Activated CD8-positive, alpha-beta memory T cell treated with anti-CD3 and anti-CD28 coated beads, Interleukin-2, amount 50 U/mL, for 48 hours (primary cell): ENCODE measurements at regions not wholly inside any gene's neighbourhood (a gene's known extent, or its start where the extent isn't known, plus 50 kb on each side); places are given as distances from the start of the nearest gene placed in this dataset.
"Not testable (repeated sequence)": the region's sequence is repeated elsewhere in the genome, so short reads cannot be mapped to it uniquely, and the experiment has no call there.

ENCODE experiments used
- DNase-seq: peaks from one replicate; pipeline ENCODE4 v3.0.0-alpha.2; 2020

DNA sequence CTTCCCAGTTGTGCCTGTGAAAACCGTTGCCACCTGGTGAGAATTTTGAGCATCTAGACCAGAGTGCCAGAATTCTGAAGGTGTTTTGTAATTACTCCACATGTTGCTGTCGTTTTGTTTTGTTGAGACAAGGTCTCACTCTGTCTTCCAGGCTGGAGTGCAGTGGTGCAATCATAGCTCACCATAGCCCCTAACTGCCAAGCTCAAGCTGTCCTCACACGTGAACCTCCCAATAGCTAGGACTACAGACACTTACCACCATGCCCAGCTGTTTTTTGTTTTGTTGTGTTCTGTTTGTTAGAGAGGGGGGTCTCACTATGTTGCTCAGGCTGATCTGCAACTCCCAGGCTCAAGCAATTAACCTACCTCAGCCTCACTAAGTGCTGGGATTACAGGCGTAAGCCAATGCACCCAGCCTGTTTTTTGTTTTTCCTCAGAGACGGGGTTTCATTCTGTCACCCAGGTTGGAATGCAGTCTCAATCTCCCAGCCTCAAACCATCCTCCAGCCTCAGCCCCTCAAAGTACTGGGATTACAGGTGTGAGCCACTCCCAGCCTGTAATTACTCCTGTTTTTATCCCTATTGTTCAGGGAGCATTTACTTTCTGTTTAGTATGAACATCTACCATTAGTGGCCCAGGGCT, 121.1 kb upstream of the DMRT1 start:
- DNase-seq: no peak

DNA sequence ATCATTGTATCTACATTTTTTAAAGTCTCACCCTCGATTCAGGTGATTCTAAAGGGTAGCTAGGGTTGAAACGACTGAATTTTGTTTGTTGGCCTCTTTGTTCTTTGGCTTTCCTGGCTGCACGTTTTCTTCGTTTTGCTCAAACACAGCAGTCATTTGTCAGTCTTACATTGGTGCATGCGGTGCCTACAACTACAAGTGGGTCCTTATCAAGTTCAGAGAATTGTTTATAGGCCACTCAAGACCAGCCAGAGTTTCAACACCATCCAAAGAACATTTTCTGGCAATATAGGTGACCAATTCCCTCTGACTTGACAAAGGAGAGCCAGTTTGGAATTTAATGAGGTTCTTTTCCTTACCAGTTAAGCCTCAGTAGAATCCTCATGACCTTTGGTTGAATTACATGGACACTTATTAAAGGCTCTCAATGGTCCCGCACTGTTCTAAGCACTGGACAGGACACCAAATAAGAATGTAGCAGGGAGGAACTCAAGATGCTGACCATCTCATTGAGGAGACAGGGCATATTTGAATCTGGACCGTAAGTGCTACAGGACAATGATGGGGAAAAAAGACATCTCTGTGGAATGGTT, 119.0 kb upstream of the DMRT1 start:
- DNase-seq: no peak

DNA sequence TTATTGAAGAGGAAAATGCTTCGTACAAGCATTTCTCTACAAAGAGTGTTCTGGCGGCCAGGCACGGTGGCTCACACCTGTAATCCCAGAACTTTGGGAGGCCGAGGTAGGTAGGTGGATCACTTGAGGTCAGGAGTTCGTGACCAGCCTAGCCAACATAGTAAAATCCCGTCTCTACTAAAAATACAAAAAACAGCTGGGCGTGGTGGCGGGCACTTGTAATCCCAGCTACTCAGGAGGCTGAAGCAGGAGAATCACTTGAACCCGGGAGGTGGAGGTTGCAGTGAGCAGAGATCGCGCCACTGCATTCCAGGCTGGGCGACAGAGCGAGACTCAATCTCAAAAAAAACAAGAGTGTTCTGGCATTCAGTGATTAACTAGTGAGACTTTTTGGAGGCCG, 117.0 kb upstream of the DMRT1 start:
- DNase-seq: not testable (repeated sequence)

DNA sequence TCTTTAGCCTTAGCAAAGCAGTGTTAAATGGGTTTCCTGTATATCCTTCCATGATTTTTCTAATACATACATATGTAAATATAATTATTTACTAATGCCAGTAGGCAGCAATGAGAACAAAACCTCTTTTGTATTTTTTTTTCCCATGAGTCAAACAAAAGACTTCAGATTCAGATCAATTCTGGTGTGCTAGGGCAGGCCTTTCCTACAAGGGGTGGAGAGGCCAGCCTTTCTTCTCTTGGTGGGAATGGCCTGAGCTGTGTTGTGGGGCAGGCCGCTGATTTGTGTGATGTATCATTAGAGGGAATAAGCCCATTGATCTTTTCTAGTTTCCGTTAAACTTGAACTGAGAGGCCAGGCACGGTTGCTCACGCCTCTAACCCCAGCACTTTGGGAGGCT, 115.5 kb upstream of the DMRT1 start:
- DNase-seq: no peak

DNA sequence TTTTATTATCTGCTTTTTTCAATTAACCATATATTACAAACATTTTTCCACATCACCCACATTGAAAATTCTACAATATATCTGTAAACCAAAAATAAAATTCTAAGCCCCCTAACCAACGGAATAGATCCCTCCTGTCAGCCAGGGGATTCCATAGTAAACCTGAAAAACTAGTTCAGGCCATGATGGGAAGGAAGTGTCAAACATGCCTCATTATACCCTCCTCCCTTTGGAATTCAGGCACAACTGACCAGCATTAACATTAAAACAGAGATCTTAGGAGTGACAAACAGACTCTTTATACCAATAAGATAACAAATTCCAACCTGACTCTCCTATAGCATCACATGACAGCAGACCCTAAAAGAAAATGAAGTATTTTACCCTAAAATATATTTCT, 113.7 kb upstream of the DMRT1 start:
- DNase-seq: no peak

DNA sequence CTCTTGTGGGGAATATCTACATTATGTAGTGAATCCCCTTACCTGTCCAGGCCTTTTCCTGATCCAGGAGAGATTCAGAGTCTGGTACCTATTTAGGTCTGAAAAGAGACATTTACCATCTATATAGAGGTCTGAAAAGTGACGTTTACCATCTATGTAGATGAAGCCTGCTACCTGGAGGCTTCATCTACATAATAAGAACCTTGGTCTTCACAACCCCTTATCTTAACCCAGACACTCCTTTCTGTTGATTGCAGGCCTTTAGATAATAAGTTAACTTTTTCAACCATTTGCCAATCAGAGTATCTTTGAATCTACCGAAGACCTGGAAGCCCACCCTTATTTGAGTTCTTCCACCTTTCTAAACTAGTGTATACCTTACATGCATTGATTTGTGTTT, 113.0 kb upstream of the DMRT1 start:
- DNase-seq: no peak

DNA sequence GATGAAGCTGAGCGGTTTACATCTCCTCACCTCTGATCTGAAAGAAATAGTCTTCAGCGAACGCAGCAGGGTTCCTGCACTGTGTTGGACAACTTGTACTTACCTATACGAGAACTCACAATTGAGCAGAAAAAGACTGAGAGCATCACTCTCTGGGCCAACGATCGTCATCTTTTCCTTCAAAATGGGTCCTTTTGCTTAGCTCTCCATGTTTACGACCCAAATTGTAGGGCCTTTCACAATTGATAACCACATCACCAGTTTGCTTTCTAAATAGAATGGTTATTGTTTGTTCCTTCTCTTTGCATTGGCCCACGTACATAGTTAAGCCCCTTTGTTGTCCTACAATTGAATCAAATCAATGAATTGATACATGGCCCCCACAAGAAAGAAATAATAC, 110.0 kb upstream of the DMRT1 start:
- DNase-seq: no peak

DNA sequence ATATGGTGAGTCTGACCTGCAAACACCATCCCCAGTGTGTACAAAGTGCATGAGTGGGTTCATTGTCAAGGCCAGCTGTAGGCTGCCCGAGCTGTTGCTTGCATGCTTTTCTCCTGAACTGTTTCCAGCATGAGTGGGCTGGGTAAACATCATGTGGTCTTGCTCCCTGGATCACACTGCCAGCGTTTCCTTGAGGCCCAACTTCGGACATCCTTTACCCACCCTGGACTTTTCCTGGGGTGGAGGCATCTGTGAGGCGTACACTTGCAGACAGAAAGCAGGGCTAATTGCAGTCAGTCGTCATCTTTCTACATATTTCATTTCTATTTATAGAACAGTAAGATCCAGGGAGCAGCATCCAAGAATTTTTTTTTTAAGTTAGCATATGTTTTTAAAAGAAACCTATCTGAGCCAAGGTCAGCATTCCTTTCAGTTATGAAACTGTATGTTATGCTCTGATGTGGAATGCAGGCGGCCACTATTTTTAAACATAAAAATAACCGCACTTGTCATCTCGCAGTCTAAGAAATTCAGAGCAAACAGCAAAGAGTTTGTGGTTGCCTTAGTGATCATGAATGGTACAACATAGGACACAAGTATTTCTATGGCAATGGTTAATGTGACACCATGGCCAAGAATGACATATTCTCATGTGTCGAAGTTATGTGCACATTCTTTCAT, 106.5 kb upstream of the DMRT1 start:
- no peak for DNase-seq

DNA sequence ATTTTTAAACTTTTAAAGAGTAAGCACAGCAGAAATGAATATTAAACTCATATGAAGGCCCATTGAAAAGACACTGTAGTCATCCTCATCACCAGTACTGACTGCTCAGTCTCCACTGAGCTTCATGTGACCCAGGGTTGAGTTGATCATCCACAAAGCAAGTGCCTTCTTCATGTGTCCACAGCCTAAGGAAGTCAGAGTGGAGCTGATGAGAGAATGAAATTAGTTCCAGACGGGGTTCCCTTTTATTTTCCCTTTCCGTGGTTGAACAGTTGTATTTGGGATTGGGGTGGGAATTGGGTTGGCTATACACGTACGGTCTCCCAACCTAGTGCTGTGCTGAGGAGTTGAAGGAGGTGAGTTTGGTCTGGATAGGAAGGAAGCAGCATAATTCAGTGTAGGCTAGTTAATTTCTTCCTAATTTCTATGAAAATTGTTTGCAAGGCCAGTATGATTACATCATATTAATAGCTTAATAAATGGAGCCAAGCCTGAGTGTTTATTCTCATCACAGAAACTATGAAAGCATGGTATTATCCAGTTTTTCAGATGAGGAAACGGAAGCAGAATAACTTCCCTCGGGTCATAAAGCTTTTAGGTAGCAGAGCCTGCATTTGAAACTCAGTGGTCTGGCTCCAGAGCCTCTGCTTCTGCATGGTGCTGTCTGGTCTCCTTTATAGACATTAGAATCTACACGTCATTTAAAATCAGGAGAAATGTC, 103.9 kb upstream of the DMRT1 start:
- no peak for DNase-seq

DNA sequence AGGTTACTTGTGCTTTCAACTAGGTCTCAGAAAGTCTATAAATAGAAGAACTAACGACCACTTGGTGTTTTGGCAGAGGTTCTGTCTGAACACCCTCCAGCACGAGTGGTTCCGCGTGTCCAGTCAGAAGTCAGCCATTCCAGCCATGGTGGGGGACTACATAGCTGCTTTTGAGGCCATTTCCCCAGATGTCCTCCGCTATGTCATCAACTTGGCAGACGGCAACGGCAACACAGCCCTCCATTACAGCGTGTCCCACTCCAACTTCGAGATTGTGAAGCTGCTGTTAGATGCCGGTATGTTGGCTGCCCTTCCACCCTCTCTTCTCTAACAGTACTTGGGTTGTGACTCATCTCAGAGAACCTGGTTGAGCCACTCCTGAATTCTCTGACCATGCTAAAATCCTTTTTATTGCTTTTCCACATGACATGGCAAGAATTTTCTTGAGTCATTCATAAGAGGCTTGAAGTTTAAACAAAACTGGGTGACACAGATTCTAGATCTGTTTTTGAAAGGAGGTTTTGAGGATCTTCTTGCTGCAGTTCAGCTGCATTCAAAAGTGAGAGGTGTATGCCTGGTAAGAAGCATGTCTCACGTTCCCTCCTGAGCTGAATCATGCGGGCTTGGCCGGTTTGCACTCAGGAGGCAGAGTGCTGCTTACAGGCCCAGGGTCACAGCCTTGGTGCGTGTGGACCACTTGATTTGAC, 103.1 kb upstream of the DMRT1 start:
- no peak for DNase-seq

DNA sequence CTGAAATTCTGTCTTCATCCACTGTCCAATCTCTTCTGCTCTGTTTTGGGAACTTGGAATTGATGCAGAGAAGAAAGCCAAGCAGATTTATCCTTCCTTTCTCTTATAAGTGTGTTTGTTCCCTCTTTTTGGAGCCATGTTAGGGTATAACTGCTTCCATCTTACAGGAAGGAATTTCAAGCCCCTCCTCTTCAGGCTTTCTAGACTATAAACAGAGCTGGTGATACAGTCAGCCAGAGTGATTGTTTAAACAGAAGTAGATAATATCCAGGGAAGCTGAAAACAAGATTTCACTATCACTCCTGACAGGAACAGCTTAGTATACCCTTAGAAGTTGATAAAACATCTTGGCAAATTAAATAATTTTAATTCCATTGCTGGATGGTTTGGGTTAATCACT, 102.1 kb upstream of the DMRT1 start:
- no peak for DNase-seq

DNA sequence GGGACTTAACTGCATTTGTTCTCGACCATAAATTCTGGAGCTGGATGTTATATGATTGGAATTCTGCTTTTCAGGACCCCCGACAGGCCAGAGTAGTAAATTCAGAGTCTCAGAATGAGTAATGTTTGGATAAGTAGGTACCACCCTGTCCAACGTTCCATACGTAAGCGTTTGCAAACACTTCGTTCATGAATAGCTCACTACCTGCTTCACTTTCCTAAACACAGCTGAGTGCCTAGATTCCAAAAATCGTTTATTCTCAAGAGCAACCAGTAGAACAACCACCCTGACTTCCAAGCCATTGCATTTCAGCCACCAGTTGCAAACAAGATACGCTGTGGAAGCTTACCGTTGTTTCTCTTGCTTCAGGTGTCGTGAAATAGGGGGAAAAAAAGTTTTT, 101.3 kb upstream of the DMRT1 start:
- no peak for DNase-seq

DNA sequence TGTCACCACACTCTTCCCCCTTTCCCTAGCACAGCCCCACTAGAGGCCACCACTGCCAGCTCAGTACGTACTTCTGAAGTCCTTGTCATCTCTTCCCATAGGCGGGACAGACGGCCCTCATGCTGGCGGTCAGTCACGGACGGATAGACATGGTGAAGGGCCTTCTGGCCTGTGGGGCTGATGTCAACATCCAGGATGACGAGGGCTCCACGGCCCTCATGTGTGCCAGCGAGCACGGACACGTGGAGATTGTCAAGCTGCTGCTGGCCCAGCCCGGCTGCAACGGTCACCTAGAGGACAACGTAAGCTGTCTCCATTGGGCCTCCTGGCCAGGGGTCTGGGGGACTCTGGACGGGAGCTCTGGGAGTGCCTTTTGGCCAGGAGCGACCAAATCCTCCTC, 99.4 kb upstream of the DMRT1 start:
- DNase-seq: no peak

DNA sequence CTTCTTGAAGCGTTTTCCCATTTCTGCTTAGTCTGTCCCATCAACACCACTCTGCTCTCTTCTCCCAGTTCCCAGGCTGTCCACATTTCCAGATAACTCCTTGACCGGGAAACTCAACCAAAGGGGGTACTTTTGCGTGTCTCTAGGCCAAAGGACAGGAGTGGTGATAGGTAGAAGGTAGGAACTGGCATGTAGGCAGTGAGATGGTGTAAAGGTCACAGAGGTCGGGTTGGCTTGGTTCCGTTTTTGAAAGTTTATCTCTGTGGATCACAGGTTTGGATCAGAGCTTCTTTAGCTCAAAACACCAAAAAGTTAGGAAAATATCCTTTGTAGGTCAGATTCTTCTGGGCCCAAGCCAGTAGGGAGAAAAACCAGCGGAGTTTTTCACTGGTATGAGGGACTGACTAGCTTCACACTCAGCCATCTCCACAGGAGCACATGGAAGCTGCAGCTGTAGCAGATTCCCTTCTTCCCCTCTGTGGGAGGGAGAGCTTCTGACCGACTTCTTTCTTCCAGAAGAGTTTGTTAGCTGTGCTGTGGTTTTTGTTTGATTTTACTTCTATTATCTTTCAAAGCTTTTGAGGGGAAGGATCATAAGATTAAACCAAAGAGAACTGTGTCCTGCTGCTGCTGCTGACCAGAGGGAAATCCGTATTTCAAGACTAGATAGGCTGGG, 98.4 kb upstream of the DMRT1 start:
- no peak for DNase-seq

DNA sequence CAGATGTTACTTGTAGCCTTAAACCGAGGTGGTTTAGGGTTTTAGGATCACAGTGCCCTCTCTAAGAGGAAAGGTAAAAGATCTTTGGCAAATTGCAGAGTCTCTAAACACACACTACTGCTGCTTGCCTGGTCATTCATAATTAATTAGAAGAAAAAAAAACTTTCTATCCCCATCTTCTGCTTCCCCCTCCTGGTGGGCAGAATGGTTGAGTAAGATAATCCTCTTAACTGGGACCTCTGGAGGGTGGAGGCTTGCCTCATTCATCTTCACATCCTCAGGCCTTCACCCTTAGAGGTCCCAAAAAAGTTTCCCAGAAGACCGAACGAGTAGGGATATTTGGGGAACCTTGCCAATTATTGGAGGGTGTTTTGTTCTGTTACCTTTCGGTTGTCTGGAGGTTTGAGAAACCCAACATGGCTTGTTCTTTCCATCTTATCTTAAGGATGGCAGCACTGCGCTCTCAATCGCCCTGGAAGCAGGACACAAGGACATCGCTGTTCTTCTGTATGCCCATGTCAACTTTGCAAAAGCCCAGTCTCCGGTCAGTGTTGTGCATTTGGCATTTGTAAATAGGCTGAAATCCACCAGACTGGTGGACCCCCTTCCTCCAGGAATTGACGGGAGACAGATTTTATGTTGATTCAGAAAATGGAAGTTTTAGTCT, 97.3 kb upstream of the DMRT1 start:
- DNase-seq: no peak

DNA sequence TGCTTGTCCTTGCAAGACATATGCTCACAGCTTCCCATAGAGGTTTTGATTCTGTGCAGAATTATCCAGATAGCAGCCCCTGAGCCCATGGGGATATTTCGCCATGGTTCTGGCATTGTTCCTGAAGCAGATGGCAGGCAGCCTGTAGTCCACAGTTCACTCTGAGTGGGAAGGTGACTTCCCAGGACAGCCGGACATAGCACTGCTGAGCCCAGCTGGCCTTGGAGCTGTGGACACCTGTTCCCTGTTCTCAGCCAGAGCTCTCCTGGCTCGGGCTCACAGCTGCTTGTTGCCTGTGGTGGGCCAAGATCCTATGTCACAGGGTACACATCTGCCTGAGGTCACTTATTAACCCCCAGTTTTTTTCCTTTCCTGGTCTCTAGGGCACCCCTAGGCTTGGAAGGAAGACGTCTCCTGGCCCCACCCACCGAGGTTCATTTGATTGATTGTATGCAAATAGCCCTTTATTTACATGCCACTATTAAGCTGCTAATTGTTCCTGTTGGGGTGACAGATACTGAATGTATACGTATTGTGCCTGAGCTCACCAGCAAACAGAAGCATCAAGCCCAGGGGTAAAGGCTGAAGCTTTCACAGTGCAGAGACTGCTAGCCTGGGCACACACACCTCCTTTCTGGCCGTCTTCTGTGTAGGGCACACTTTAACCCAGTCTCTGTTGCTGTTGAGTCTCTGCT, 96.6 kb upstream of the DMRT1 start:
- DNase-seq: no peak

DNA sequence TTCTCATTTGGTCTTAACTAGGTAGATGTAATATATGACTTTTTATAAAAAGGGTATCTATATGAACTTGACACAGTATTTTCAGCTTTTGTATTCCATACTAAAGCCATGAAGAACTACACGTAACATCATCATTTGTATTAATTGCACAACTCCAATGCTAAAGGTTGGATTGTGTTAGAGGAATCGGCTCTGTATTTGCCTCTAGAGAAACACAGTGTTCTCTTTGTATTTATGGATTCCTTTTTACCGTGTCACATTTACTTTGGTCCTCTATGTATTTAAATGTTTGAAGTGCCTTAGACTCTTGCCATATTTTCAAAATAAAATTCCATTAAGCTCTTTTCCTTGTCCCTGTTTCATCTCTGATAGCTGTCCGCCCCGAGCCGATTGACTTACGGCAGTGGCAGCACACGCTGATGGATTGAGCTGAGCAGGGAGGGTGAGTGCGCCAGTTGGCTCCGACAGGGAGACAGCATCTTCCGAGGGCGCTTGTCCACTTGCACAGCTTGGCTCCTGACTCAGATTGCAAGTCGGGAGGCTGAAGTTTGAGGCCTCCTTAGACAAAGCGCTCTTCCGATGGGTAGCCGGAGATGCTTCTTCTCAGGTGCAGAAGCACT, 95.6 kb upstream of the DMRT1 start:
- DNase-seq: no peak

DNA sequence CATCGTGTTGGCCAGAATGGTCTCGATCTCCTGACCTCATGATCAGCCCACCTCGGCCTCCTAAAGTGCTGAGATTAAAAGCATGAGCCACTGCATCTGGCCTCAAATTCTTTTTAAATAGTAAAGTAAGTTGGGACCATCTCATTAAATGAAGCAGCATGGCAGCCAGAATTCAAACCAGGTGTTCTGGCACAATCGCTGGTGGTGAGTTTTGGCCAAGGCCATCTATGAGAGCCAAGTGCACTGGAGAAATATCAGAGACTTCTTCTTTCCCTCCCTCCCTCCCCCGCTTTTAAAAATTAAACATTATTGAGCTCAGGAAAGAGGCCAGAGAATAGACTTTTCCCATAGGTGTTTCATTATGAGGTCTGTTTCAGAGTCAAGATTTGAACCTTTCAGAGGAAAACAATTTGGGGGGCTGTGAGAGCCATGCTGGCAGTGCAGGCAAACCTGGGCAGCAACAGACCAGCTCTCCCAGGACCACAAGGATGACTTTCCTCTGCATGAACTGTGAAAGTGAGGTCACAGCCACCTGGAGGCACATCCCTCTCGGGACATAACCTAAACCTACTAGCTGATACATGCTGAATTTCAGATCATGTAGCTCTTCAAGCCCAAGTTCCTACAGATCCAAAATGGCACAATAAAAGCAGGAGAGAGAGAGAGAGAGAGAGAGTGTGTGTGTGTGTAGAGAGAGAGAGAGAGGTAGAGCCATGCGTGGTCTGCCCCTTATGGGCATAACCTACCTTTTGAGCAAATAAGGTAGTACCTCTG, 94.6 kb upstream of the DMRT1 start:
- no peak for DNase-seq

DNA sequence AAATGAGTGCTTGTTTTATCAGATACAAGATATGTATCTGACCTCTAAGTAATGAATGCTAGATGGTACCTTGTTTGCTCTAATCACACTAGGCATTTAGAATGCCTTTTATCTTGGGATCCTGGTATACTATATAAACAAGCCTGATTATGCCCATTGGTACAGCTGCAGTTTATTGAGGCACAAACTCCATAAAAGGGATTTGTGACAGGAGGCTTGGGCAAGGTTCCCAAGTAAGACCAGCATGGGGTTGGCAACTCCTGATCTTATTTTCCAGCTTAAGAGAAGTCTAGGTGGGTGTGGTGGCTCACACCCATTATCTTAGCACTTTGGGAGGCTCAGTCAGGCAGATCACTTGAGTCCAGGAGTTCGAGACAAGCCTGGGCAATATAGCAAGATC, 93.9 kb upstream of the DMRT1 start:
- DNase-seq: no peak

DNA sequence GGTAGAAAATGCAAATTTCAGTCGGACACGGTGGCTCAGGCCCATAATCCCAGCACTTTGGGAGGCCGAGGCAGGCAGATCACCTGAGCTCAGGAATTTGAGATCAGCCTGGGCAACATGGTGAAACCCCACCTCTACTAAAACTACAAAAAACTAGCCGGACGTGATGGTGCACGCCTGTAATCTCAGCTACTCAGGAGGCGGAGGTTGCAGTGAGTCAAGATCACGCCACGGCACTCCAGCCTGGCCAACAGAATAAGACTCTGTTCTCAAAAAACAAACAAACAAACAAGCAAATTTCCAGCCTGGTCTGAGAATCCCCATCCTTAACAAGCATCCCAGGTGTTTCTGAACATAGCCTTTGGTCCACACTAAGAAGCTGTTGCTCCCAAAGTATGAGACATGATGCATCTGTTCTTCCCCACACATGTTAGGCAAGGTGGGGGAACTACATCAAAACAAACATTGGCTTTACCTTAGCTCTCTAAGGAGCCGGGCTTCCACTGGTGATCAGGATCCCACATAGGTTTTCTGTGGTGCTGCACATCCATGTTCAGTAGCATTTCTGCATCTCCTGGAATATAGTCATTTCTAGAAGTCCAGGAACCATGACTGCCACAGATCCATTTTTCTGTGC, 92.5 kb upstream of the DMRT1 start:
- no peak for DNase-seq
